B cell (primary cell): ENCODE measurements at regions not wholly inside any gene's neighbourhood (a gene's known extent, or its start where the extent isn't known, plus 50 kb on each side); places are given as distances from the start of the nearest gene placed in this dataset.

ENCODE experiments used
- ATAC-seq: fragments of 200-7000 bp; cut with Tn5 transposase; one replicate; pipeline ENCODE4 v1.10.0; 2021; ENCODE audit warnings: low read depth, mild to moderate bottlenecking, moderate number of reproducible peaks, moderate library complexity
- CTCF ChIA-PET: fragments of 350-600 bp; sonication (Branson Sonifier 250); formaldehyde crosslinking; loops from one replicate; lab custom pipeline; 2021; ENCODE audit warnings: antibody characterized with exemption, inconsistent platforms; lab: Charles Lee
- POLR2A ChIA-PET: fragments of 350-600 bp; sonication (Branson Sonifier 250); formaldehyde crosslinking; loops from one replicate; lab custom pipeline; 2021; ENCODE audit warnings: antibody characterized with exemption; lab: Charles Lee
- DNase-seq: peaks from one replicate; pipeline ENCODE4 v3.0.0; 2013
- H2AFZ ChIP-seq: 2 replicates; pipeline ENCODE4 v1.6.1; 2012; ENCODE audit warnings: mild to moderate bottlenecking, low read depth, low read length; ENCODE audit not compliant: insufficient read depth, poor library complexity, severe bottlenecking
- H3K27ac ChIP-seq, 2 donors: 1 replicate in 1 of 2; 2 replicates in 1 of 2; pipeline ENCODE4 v1.5.1; 2012 to 2013; ENCODE audit warnings: low read length in 2 of 2, mild to moderate bottlenecking in 2 of 2, moderate library complexity in 1 of 2
- H3K27me3 ChIP-seq, 4 experiments: fragments of 200-600 bp in 1 of 4; sonication (generic) in 1 of 4; replicated peaks in 1 of 4; 1 replicate in 2 of 4; 2 replicates in 2 of 4; pipeline versions ENCODE4 v1.6.1 to v1.7.0; 2013 to 2016; ENCODE audit warnings: low read length in 3 of 4, mild to moderate bottlenecking in 2 of 4, mixed read lengths in 1 of 4, moderate library complexity in 1 of 4; ENCODE audit not compliant: insufficient read depth in 4 of 4, control insufficient read depth in 3 of 4; ENCODE audit errors: control extremely low read depth in 1 of 4
- H3K36me3 ChIP-seq, 2 experiments: replicated peaks in 1 of 2; 1 replicate in 1 of 2; 2 replicates in 1 of 2; pipeline versions ENCODE4 v1.6.1 to v1.7.1; 2013; ENCODE audit warnings: low read length in 1 of 2; ENCODE audit not compliant: insufficient read depth in 2 of 2, control insufficient read depth in 1 of 2; ENCODE audit errors: control extremely low read depth in 1 of 2, extremely low read depth in 1 of 2
- H3K4me1 ChIP-seq, 2 donors: fragments of 200-600 bp in 1 of 2; sonication (generic) in 1 of 2; 1 replicate in 1 of 2; 2 replicates in 1 of 2; pipeline versions ENCODE4 v1.5.1 to v1.6.1; 2013 to 2017; ENCODE audit warnings: low read length in 2 of 2; ENCODE audit not compliant: control insufficient read depth in 2 of 2, insufficient read depth in 2 of 2
- H3K4me2 ChIP-seq: replicated peaks from 2 replicates; pipeline ENCODE3; 2012; ENCODE audit warnings: mild to moderate bottlenecking, low read depth, low read length; ENCODE audit not compliant: poor library complexity, severe bottlenecking
- H3K4me3 ChIP-seq, 5 experiments: fragments of 200-600 bp in 1 of 5; sonication (generic) in 1 of 5; 1 replicate in 3 of 5; 2 replicates in 2 of 5; pipeline versions ENCODE4 v1.5.1 to v1.7.0; 2011 to 2016; ENCODE audit warnings: low read length in 4 of 5, mild to moderate bottlenecking in 4 of 5, low read depth in 2 of 5, control low read depth in 1 of 5, moderate library complexity in 1 of 5; ENCODE audit not compliant: insufficient read depth in 1 of 5; ENCODE audit errors: control extremely low read depth in 1 of 5, extremely low read depth in 1 of 5
- H3K79me2 ChIP-seq: fragments of 200-600 bp; sonication (generic); one replicate; pipeline ENCODE4 v1.6.0; 2016; ENCODE audit warnings: low read length; ENCODE audit not compliant: control insufficient read depth, insufficient read depth
- H3K9ac ChIP-seq: fragments of 200-600 bp; sonication (generic); 2 replicates; pipeline ENCODE4 v1.6.1; 2017; ENCODE audit warnings: mild to moderate bottlenecking, low read length, moderate library complexity
- H3K9me3 ChIP-seq, 3 donors: one replicate each; pipeline versions ENCODE4 v1.6.1 to v1.7.1; 2013; ENCODE audit warnings: low read length in 2 of 3; ENCODE audit not compliant: control insufficient read depth in 2 of 3, insufficient read depth in 1 of 3; ENCODE audit errors: control extremely low read depth in 1 of 3
- H4K20me1 ChIP-seq: 2 replicates; pipeline ENCODE4 v1.6.0; 2012; ENCODE audit warnings: mild to moderate bottlenecking, low read length; ENCODE audit not compliant: insufficient read depth, control insufficient read depth, poor library complexity, severe bottlenecking
- H3K27ac Mint-ChIP-seq: one replicate; pipeline ENCODE4 v1.8.0; 2021; ENCODE audit warnings: mixed read lengths
- H3K27me3 Mint-ChIP-seq: one replicate; pipeline ENCODE4 v1.8.0; 2021; ENCODE audit warnings: mixed read lengths
- H3K4me1 Mint-ChIP-seq: one replicate; pipeline ENCODE4 v1.8.0; 2021; ENCODE audit warnings: mixed read lengths
- H3K4me3 Mint-ChIP-seq: one replicate; pipeline ENCODE4 v1.8.0; 2021; ENCODE audit warnings: mixed read lengths
- H3K9me3 Mint-ChIP-seq: one replicate; pipeline ENCODE4 v1.8.0; 2022; ENCODE audit warnings: mixed read lengths; ENCODE audit not compliant: insufficient read depth
- CTCF ChIP-seq: fragments of 200-600 bp; IDR thresholded peaks from one replicate; pipeline ENCODE4 v1.8.0; 2022; ENCODE audit warnings: antibody characterized with exemption, mild to moderate bottlenecking
- EZH2 ChIP-seq: IDR thresholded peaks from 2 replicates; pipeline ENCODE4 v1.6.1; 2012; ENCODE audit warnings: borderline replicate concordance, low read depth, mild to moderate bottlenecking, moderate library complexity, low read length; ENCODE audit not compliant: insufficient read depth, poor library complexity, severe bottlenecking
- WGBS: methylation state at CpG from one replicate; pipeline ENCODE4 v1.1.5; 2013; ENCODE audit warnings: missing lambda C conversion rate; ENCODE audit not compliant: insufficient coverage; 5-methylcytosine and 5-hydroxymethylcytosine counted together
- intact Hi-C: fragments of 100-400 bp; cut with micrococcal nuclease; formaldehyde crosslinking; loops from one replicate; pipeline ENCODE4 v1.10.0; 2022

DNA sequence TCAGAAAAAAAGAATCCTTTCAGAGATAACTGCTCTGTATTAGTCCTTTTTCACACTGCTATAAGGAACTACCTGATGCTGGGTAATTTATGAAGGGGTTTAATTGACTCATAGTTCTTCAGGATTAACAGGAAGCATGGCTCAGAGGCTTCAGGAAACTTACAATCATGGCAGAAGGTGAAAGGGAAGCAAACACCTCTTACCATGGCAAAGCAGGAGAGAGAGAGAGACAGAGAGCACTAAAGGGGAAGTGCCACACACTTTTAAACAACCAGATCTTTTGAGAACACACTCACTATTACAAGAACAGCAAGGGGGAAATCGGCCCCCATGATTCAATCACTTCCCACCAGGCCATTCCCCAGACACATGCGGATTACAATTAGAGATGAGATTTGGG lies 114.2 kb downstream of the TES start:
- DNase-seq (no peak), ATAC-seq (no peak)
- no peak overlapping the region for H3K27ac ChIP-seq
- ChIA-PET POLR2A (no interaction called here), CTCF (interaction anchor here (0.6 kb wide), 1 partner anchor 66 kb away, joined by 3 read pairs; no protein-coding TSS in a partner anchor)
- peaks cover 0 to 4% (median 0%) of the 10 kb centered on the region in 4 experiments for H3K27me3 ChIP-seq
- no peak overlapping the region for H3K4me3 Mint-ChIP-seq
- H3K4me3 ChIP-seq = no peak overlapping the region
- H3K9me3 ChIP-seq = no peaks in the 10 kb centered on the region
- WGBS = no CpG with 5 or more reads among the region's 2 CpGs
- intact Hi-C loops = no loop called here
- no peaks in the 10 kb centered on the region for H3K79me2 ChIP-seq
- peaks cover under 1% of the 10 kb centered on the region for H3K9me3 Mint-ChIP-seq
- H4K20me1 ChIP-seq = no peaks in the 10 kb centered on the region
- no peaks in the 10 kb centered on the region for H3K4me1 ChIP-seq
- H3K4me2 ChIP-seq = no peak overlapping the region
- no peaks in the 10 kb centered on the region for H3K36me3 ChIP-seq
- no peak overlapping the region for H2AFZ ChIP-seq
- H3K4me1 Mint-ChIP-seq = no peaks in the 10 kb centered on the region
- peaks cover 2% of the 10 kb centered on the region for H3K27me3 Mint-ChIP-seq
- TF ChIP-seq CTCF = no peak
- no peak for TF ChIP-seq EZH2
- no peak overlapping the region for H3K9ac ChIP-seq
- no peak overlapping the region for H3K27ac Mint-ChIP-seq

- H3K79me2 ChIP-seq = no peaks in the 10 kb centered on the region
- H3K4me1 ChIP-seq = no peaks in the 10 kb centered on the region
- H3K27me3 Mint-ChIP-seq = no peaks in the 10 kb centered on the region
- TF ChIP-seq EZH2 = no peak
- TF ChIP-seq CTCF = no peak
- no peak for DNase-seq
- intact Hi-C loops = no loop called here
- no peak overlapping the region for H3K4me3 ChIP-seq
- H3K27ac ChIP-seq = no peak overlapping the region
- H3K9me3 Mint-ChIP-seq = no peaks in the 10 kb centered on the region
- ChIA-PET CTCF (no interaction called here), POLR2A (no interaction called here)
- H4K20me1 ChIP-seq = no peaks in the 10 kb centered on the region
- no peaks in the 10 kb centered on the region for H3K4me1 Mint-ChIP-seq
- no peak overlapping the region for H3K4me3 Mint-ChIP-seq
- no peak overlapping the region for H2AFZ ChIP-seq
- no peak overlapping the region for H3K27ac Mint-ChIP-seq
- no peak overlapping the region for H3K9ac ChIP-seq
- no peaks in the 10 kb centered on the region for H3K36me3 ChIP-seq
- no peak overlapping the region for H3K4me2 ChIP-seq
- H3K9me3 ChIP-seq = no peaks in the 10 kb centered on the region
- no CpG with 5 or more reads among the region's 3 CpGs for WGBS
- H3K27me3 ChIP-seq = no peaks in the 10 kb centered on the region
- ATAC-seq = no peak
Measured at GRCh38 chr7:116325517-116325916, 115.2 kb downstream of the TES start.
